Frontal cortex (tissue), 3 donors: ENCODE measurements at regions not wholly inside any gene's neighbourhood (a gene's known extent, or its start where the extent isn't known, plus 50 kb on each side); places are given as distances from the start of the nearest gene placed in this dataset.

ENCODE experiments used
- DNase-seq, 2 donors: peaks; one replicate each; pipeline ENCODE4 v3.0.0; 2012; ENCODE audit warnings: low spot score in 2 of 2
- FAIRE-seq: peaks from 2 replicates; lab custom pipeline; 2012; peaks lifted over from hg19 to GRCh38; lab: Jason Lieb, UNC
- donor health status: control.
- donor health status: control.
- donor health status: control.

DNA sequence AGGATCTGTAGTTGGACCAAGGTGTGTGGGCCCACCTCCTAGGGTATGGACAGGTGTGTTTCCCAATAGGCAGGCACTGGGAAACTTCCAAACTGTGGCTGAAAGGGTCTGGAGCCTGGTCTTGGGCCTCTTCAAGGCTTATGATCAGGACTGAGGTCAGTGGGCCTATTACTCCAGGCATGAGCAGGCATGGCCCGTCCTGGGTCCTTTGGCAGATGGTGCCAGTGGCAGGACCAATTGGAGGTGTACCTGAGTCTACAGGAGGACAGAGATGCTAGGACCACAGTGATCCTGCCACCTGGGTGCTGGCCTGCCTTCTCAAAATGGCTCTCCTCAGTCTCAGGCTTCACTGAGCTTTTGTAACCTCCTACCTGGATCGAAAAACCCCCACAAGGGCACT, 95.4 kb downstream of the RAB18 start:
- DNase-seq (no peak), FAIRE-seq (no peak)

DNA sequence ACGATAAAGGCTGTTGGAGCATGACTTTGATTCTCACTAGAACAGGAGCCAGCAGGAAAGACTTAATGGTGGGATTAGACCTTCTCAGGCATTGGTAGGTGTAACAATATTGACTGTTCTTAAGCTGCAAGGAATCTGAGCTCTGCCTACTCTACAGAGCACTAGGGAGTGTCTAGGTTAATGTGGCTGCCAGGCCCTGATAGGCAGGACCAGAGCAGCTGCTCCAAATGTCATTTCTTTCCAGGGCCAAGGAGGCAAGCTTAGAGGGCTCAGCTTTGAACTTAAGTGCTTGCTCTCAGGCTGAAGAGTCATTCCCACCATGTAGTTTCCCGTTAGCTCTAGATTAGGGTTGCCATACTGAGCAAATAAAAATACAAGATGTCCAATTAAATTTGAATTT, 96.8 kb downstream of the RAB18 start:
- FAIRE-seq, result no peak
- no peak for DNase-seq

DNA sequence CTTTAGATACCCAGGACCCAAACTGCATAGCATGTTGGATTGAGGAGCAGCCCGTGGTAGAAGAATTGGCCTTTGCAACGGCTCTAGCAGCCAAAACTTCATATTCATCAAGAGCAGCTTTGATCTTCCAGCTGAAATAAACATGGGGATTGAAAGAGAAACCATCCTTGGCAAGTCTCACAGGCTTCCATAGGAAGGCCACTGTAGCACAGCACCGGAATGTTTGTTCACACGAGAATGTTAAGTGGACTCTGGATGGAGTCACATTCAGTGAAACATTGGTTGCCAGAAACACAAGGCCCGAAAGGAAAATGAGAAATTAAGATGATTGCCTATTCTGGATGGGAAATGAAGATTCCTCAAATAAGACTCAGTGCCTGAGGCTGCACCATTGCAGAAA, 97.4 kb downstream of the RAB18 start:
- DNase-seq (no peak), FAIRE-seq (no peak)

DNA sequence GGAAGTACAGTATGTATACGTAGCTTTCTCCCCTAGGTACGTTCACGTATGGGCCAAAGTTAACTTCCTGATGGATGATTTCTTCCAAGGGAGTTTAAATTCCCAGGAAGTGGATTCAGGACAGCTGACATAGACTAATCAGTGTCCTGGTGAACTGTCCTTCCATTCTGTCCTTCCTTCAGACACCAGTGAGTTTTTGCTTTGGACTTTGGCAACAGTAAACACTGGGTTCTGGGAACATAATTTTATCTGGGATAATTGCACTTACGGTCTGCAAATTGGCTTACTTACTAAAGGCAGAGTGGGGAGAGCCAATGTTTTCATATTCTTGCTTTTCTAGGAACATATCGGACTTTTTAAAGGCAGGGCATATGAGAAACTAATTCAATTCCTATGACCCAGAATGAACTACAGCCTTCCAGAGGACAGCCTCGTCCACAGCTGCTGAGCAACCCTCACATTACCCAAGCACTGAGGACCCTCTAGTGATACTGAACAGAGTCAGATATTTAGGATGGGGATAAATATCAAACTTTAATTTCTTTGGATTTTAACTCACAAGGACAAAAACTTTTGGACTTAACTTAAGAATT, 97.9 kb downstream of the RAB18 start:
- no peak for FAIRE-seq
- DNase-seq, result no peak

DNA sequence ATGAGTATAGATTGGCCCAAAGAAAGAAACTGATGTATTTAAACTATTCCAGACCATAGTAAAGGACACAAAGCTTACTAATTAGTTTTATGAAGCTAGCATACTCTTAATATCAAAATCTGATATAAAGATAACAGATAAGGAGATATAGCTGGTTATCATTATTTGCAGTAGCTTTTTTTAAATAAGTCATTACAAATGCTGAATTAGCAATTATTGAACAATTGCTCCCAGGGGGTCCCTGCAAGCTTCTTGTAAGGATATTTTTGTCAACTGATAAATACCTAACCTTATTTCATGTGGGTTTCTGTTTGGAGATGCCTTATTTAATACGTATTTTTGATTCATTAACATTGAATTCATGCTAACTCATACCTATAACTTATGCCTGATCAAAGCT, 99.0 kb downstream of the RAB18 start:
- no peak for DNase-seq
- FAIRE-seq, result no peak

DNA sequence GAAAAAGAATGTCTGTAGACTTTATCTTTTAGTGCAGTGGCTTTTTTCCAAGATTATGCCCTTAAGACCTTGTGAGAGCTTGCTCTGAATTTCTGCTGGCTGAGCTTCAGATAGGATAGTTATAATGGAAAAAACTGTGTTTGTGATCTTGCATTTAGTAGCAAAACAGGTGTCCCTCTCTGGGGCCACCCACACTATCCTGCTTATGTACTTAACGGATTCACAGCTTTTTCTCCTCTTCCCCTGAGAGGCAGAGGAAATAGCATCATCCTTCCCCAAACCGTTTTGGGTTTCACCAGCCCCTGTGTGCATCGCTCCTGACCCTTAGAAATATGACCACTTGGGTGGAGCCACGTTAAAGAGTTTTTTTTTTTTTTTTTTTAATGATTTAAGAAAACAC, 101.2 kb downstream of the RAB18 start:
- FAIRE-seq, result no peak

DNA sequence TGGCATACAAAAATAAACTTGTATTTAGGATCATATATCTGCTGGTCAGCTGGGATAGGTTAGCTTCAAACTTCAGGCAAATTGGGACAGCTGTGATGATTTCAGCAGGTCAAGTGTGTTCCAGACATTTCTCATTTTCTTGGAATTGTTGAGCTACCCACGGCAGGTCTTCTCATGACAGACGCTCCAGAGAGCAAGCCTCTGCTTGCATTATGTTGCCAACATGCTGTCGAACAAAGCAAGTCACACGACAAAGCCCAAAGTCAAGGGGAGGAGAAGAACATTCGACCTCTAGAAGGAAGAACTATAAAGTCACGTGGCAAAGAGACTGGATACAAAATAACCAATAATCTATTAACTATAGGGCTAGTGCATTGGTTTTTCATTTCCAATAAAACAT, 103.5 kb downstream of the RAB18 start:
- no peak for DNase-seq
- no peak for FAIRE-seq

More for the DNA sequence above, 101.2 kb downstream of the RAB18 start:
- no peak for DNase-seq

DNA sequence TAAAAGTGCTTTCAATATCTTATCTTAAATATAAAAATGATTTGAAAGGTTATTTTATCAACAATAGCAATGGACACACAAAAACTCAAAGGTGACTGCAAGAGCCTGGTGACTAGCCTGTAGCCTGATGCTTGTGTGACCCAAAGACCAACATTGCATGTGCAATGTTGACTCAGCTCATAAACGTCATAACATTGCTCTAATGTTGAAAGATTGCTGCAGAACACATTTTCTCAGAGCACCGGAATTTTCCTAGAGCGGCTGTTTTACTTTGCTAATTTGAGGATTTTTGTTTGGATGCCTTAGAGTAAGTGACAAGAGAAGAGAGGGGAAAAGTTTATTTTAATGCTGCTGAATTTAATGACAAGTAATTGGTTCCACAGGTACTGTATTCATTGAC, 107.1 kb downstream of the RAB18 start:
- DNase-seq (no peak), FAIRE-seq (no peak)

DNA sequence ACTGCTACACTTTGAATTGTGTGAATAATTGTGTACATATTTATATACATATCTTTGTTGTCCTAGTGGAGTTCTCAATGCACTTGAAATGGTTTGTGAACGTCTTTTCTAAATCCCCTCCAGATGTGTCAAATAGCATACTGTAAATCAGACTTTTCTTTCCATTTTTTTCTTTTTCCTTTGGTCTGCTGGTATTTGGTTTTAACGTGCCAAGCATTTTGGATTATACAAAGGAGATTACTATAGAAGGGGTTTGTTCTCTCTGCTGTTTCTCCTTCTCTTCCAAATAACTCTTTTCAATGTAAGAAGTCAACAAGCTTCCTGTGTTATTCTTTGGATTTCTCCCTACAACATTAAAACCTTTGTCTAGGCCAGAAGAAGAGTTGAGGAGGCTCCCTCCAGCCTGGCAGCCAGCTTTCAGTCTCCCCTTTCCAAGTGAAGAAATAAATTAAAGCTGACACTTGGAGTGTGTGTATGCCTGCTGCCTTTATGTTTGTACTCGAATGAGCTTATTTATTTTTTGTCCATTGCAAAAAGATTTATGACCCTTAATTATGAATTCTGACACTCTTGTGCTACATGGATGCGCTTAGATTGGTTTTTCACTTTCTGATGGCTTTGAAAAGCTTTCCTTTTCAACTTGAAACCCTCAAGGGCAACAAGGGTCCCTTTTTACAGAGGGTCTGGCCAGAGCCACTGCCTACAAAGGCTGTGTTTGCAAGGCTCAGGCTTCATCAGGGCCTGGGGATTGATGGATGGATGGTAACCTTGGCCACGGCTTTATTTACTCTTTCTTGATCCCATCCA, 107.8 kb downstream of the RAB18 start:
- DNase-seq (no peak), FAIRE-seq (no peak)

DNA sequence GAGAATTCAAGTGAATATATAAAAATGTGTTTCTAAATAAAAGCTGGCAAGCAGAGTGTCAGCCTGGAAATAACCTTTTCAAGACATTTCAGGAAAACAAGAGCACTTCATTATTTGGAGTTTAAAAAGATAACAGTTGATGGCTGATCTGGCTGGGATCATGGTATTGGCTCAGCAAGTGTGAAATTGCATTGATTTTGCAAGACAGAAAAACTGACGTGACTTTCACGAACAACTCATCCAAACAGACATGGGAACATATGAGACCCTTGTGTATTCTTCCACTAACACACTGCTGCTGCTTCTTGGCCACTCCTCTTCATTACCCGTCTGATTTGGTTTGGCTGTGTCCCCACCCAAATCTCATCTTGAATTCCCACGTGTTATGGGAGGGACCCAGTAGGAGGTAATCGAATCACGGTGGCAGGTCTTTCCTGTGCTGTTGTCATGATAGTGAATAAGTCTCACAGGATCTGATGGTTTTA, 108.5 kb downstream of the RAB18 start:
- FAIRE-seq (no peak), DNase-seq (no peak)

DNA sequence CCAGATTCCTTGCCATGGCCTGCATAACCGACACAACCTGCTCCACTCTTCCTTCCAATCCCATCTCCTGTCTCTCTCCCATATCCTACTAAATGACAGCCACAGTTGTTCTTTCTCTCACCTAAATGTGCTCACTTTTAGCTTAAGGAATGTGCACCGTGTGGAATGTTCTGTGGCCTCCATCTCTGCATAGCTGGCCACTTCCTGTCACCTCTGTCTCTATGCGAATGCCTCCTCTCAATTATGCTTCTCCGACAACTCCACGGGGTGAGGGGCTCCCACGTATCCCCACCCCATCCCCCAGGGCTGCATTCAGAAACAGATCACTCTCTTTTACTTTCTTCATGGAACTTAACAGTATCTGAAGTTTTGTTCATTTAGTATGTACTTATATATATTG, 110.7 kb downstream of the RAB18 start:
- FAIRE-seq (no peak), DNase-seq (no peak)

DNA sequence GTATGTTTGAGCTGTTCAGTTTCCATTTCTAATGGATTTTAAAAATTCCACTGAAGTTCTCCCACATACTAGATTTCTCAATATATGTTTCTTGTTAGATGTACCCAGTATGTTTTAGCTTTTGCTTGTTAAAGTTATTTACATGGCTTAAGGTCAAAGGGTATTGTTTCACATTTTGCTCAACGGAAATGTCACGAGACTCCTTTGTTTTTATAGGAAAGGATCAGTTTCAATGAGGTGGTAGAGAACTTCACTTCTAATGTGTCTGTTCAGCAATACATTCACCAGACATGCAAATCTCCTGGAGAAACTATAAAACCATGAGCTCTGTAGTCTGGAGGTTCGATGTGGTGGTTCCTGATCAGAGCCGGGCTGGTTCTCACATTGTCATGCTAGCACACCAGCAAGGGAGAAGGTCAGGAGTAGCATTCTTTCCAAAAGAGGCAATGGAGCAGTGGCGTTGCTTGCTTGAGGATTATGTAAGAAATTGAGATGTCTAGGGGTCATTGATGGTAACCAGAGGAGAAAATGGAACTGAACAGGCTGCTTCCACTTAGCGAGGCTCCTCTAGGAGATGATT, 114.0 kb downstream of the RAB18 start:
- FAIRE-seq (no peak), DNase-seq (no peak)

DNA sequence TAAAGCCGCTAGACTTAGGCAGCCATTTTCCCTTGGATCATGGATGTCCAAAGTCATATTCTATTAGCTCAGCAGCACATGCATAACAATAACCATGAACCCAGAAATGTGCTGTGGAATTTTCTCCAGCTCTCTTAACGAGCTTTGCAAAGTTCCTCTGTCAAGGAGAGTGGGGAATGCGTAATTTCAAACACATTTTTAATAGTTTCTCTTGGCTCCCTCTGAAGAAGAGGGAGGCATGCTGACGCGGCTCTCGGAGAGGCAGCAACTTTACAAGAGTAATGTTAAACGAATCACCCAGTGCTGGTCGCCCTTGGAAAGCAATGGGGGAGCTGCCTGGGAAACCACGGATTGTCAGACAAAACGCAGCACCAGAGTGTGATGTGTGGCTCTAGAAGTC, 114.8 kb downstream of the RAB18 start:
- no peak for DNase-seq
- FAIRE-seq, result no peak

DNA sequence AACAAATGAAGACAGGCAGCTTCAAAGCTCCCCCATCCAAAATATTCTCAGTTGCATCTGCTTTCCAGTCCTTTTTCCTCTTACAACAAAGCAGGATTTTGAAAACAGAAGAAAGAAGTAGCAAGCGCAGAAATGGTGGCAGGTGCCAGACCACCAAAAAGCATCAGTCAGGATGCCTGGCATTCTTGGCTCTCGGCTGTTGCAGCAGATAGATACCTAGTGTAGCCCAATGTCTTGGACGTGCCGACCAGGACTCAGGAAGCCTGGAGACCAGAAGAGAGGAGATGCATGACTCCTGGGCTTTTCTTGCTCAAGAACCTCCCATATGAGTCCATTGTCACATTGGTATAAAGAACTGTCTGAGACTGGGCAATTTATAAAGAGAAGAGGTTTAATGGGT, 115.2 kb downstream of the RAB18 start:
- DNase-seq (no peak), FAIRE-seq (no peak)

DNA sequence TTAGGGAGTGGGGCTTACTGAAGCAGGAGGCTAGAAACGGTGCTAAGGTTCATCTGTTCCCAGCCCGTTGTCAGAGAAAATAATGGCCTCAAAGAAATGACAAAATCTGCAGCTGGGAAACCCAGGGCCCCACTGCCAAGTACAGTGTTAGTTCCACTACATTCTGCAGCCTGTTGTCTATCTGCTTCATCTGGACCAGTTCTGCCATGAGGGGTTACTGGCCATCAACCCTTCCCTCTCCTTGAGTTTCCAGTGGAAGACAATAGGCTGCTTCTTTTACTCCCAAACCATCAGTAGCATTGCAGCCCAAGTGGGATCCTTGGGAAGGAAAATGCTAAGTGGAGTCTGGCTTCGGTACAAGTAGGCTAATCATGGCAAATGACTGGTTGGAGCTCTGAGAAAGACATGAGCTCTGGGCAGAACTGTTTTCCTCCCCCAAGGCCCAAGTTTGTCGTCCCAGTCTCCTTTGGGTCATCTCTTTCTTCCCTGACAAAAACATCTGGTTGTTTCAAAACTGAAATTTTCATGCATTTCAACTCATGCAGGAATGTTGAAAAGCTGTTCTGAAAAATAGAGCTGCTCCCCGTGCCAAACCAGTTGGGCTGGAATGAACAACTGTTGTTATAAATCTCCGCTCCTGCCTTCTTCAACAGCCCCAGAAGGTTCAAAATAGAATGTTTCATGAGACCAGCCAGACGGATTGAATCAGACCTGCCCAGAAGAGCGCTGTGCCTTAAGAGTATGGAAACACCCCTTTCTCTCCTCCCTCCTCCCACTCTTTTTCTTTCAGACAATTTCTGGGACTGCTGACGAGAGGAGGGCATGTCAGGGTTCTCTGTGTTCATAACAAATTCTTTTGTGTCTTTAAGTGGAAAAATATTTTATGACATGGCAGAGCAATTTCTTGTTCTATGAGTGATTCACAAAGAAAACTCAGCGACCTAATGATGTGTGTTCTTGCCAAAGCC, 116.6 kb downstream of the RAB18 start:
- FAIRE-seq (no peak), DNase-seq (peak in 1 of 2 donors; percentile 9)

DNA sequence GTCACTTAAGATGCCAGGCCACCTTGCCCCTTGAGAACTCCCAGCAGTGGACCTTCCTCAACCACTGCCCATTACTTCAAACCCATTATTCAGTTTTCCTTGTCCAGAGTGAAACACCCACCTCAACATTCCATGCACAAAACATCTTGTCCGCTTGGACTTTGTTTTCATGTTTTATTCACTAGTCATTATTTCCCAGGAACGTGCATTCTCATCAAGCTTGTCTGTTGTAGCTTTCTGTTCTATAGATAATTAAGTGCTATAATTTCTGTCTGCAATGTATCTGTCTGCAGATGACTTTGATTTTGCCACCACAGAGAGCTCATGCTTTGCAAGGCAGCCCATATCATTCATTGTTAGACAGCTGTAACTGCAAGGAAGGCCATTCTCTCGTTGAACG, 117.4 kb downstream of the RAB18 start:
- DNase-seq, result no peak
- no peak for FAIRE-seq

DNA sequence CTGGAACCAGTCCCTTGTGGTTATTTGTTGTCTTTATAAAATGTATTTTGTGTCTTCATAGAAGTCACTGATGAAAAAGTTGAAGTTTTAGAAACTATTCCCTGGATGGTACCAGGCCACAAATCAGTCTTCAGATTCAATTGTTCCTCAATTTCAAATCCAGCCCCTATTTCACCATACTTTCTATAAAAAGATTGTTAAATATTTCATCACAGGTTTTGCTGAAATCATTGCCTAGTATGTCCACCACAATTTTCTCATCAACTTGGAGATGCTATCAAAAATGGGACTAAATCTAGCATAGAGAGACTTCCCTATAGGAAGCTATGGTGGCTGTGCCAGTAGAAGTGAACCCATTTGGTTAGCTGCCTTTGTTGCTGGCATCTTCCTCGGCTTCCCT, 118.5 kb downstream of the RAB18 start:
- FAIRE-seq, result no peak

More for the DNA sequence above, 118.5 kb downstream of the RAB18 start:
- DNase-seq, result no peak
